ENCODE measurements at regions not wholly inside any gene's neighbourhood (a gene's known extent, or its start where the extent isn't known, plus 50 kb on each side); places are given as distances from the start of the nearest gene placed in this dataset.

- H3K27ac ChIP-seq: no peak overlapping the region
- TF ChIP-seq ZFX (IDR thresholded peaks at IDR 0.05; ENCODE audit: borderline replicate concordance) (no peak), CTCF (IDR thresholded peaks at IDR 0.05) (no peak)
Measured at GRCh38 chr6:159512571-159512970, 180.5 kb downstream of the SOD2 start.

- TF ChIP-seq CTCF (IDR thresholded peaks at IDR 0.05): no peak
- TF ChIP-seq ZFX (IDR thresholded peaks at IDR 0.05; ENCODE audit: borderline replicate concordance): no peak
- H3K27ac ChIP-seq: no peak overlapping the region
Measured at GRCh38 chr6:159512104-159512503, 180.9 kb downstream of the SOD2 start.

GRCh38 chr6:159510141-159510540 lies 182.9 kb downstream of the SOD2 start:
- no peak for TF ChIP-seq ZFX (IDR thresholded peaks at IDR 0.05; ENCODE audit: borderline replicate concordance)
- TF ChIP-seq CTCF (IDR thresholded peaks at IDR 0.05): no peak
- H3K27ac ChIP-seq: no peak overlapping the region

- H3K27ac ChIP-seq: no peak overlapping the region
- no peak for TF ChIP-seq CTCF (IDR thresholded peaks at IDR 0.05)
- no peak for TF ChIP-seq ZFX (IDR thresholded peaks at IDR 0.05; ENCODE audit: borderline replicate concordance)
Measured at GRCh38 chr6:159508931-159509330, 184.1 kb downstream of the SOD2 start.

- no peak overlapping the region for H3K27ac ChIP-seq
- no peak for TF ChIP-seq ZFX (IDR thresholded peaks at IDR 0.05; ENCODE audit: borderline replicate concordance)
- TF ChIP-seq CTCF (IDR thresholded peaks at IDR 0.05): no peak
Measured at GRCh38 chr6:159506048-159506447, 187.0 kb downstream of the SOD2 start.

- TF ChIP-seq ZFX (IDR thresholded peaks at IDR 0.05; ENCODE audit: borderline replicate concordance): no peak
- no peak for TF ChIP-seq CTCF (IDR thresholded peaks at IDR 0.05)
- H3K27ac ChIP-seq: no peak overlapping the region
Measured at GRCh38 chr6:159505140-159505922, 187.7 kb downstream of the SOD2 start.

- no peak for TF ChIP-seq ZFX (IDR thresholded peaks at IDR 0.05; ENCODE audit: borderline replicate concordance)
- TF ChIP-seq CTCF (IDR thresholded peaks at IDR 0.05): no peak
- no peak overlapping the region for H3K27ac ChIP-seq
Measured at GRCh38 chr6:159501558-159501957, 191.5 kb downstream of the SOD2 start.

All from 22Rv1 (cell line).